GM12865 (cell line): ENCODE measurements at regions not wholly inside any gene's neighbourhood (a gene's known extent, or its start where the extent isn't known, plus 50 kb on each side); places are given as distances from the start of the nearest gene placed in this dataset.
A peak's percentile ranks its signal among the peaks of the same experiment; 100 is the strongest.

Experiments used
- DNase-seq: peaks from one replicate; pipeline ENCODE4 v3.0.0; 2010; ENCODE audit warnings: low read depth
- H3K4me3 ChIP-seq: 2 replicates; pipeline ENCODE4 v1.5.1; 2011; ENCODE audit warnings: mild to moderate bottlenecking, low read depth, low read length, control low read depth
- CTCF ChIP-seq: IDR thresholded peaks from 2 replicates; pipeline ENCODE4 v1.5.1; 2011; ENCODE audit warnings: low read length, control low read depth, low read depth, inconsistent platforms; ENCODE audit not compliant: insufficient read depth; ENCODE audit errors: missing control alignments

GRCh38 chr11:128294001-128294670, 293.2 kb downstream of the ETS1 start:
- H3K4me3 ChIP-seq: no peak overlapping the region
- DNase-seq: no peak
- TF ChIP-seq CTCF: no peak

GRCh38 chr11:128291835-128292234, 295.5 kb downstream of the ETS1 start:
- H3K4me3 ChIP-seq: peak overlapping the region; percentile 57
- no peak for TF ChIP-seq CTCF
- no peak for DNase-seq

- no peak for TF ChIP-seq CTCF
- DNase-seq: peak; percentile 24
- peak overlapping the region; percentile 57 for H3K4me3 ChIP-seq
These were observed 296.4 kb downstream of the ETS1 start for GRCh38 chr11:128291007-128291406.

GRCh38 chr11:128290106-128290840, 297.1 kb downstream of the ETS1 start:
- H3K4me3 ChIP-seq: peak overlapping the region; percentile 57
- peak; percentile 94 for DNase-seq
- peak; percentile 81 for TF ChIP-seq CTCF

GRCh38 chr11:128289048-128289447, 298.3 kb downstream of the ETS1 start:
- TF ChIP-seq CTCF: no peak
- H3K4me3 ChIP-seq: no peak overlapping the region
- peak; percentile 78 for DNase-seq

- H3K4me3 ChIP-seq: no peak overlapping the region
- no peak for DNase-seq
- no peak for TF ChIP-seq CTCF
These were observed 299.0 kb downstream of the ETS1 start for GRCh38 chr11:128288368-128288767.
